Coronary artery (tissue), 2 donors: ENCODE measurements at regions not wholly inside any gene's neighbourhood (a gene's known extent, or its start where the extent isn't known, plus 50 kb on each side); places are given as distances from the start of the nearest gene placed in this dataset.

Experiments used
- DNase-seq: peaks from one replicate; pipeline ENCODE4 v3.0.0-alpha.2; 2017; ENCODE audit warnings: low spot score
- H3K27ac ChIP-seq, 2 donors: fragments of 200-600 bp; sonication (generic); one replicate each; pipeline ENCODE4 v1.5.1; 2016 to 2019
- H3K4me3 ChIP-seq: fragments of 200-600 bp; sonication (generic); 2 replicates; pipeline ENCODE4 v1.5.1; 2016; ENCODE audit warnings: mild to moderate bottlenecking, moderate library complexity
- CTCF ChIP-seq: fragments of 200-600 bp; sonication (generic); IDR thresholded peaks from one replicate; pipeline ENCODE4 v1.5.1; 2019; ENCODE audit warnings: antibody characterized with exemption

DNA sequence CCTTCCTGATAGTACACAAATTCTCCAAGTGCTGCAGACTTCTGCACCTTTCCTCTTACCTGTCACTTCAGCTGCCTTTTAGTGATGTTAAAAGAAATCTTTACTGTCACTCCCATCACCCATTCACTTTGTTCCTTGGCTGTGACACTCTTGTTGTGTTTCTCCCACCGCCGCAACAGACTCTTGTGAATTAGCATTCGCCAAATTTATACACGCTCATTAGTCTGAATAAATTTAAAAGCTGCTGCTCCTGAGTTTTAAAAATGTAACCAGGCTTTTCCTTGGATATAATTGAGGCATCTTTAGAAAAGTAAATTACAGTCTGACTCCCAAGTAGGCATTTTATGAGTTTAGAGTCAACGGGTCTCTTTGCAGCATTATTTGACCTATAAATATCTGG, 1197.9 kb downstream of the BCL11B start:
- H3K27ac ChIP-seq, result no peak overlapping the region
- no peak for TF ChIP-seq CTCF
- no peak for DNase-seq
- H3K4me3 ChIP-seq, result no peak overlapping the region

DNA sequence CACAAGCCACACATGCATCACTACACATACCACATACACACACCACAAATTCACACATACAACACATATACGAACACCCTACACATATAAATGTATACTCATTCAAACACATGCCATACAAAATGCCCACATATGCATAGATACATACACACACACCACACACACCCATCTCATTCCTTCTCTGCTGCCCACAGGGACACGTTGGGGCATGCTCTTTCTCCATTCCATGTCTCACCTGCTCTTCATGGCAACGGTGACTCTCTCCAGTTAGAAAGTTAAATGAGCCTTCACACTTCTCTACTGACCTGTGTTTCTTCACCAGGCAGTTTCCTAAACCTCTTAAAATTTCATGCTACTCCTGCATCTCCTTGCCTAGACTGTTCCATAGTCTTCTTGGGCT, 1194.8 kb downstream of the BCL11B start:
- TF ChIP-seq CTCF, result no peak
- H3K4me3 ChIP-seq, result no peak overlapping the region
- no peak for DNase-seq
- H3K27ac ChIP-seq, result no peak overlapping the region

DNA sequence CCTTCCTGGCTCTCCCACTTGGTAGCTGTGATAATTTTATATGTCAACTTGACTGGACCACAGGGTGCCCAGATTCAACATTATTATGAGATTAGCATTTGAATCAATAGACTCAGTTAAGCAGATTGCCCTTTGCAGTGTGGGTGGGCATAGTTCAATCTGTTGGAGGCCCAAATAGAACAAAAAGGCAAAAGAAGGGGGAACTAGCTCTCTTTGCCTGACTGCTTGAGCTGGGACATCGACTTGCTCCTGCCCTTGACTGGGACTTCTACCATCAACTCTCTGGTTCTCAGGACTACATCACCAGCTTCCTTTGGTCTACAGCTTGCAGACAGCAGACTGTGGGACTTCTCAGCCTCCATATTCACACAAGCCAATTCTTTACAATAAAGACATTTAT, 1189.2 kb downstream of the BCL11B start:
- no peak overlapping the region for H3K27ac ChIP-seq
- no peak for TF ChIP-seq CTCF
- no peak overlapping the region for H3K4me3 ChIP-seq
- DNase-seq, result no peak

DNA sequence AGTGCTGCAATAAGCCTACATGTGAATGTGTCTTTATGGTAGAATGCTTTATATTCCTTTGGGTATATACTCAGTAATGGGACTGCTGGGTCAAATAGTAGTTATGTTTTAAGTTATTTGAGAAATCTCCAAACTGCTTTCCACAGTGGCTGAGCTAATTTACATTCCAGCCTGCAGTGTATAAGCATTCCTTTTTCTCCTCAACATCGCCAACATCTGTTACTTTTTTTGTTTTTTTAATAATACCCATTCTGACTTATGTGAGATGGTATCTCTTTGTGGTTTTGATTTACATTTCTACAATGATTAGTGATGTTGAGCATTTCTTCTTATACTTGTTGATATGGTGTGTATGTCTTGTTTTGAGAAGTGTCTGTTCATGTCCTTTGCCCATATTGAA, 1186.2 kb downstream of the BCL11B start:
- Histone ChIP-seq H3K27ac (no peak overlapping the region), H3K4me3 (no peak overlapping the region)
- no peak for DNase-seq
- no peak for TF ChIP-seq CTCF

DNA sequence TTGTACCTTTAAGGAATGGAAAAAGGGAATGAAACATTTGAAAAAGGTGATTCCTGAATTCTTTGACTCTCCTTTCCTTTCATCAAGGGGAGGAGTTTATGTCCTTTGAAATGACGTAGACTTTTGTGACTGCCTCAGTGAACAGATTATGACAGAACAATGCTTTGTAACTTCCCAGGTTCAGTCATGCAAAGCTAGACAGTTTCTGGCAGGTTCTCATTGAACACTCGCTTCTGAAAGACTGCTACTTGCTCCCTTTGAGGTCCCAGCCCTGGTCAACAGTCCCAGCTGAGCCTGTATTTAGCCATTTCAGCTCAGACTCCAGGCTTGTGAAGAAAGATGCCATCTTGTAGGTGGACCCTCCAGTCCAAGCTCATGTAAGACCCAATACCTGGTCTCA, 1178.9 kb downstream of the BCL11B start:
- no peak for TF ChIP-seq CTCF
- no peak for DNase-seq

GRCh38 chr14:98099527-98099926, 1172.5 kb downstream of the BCL11B start:
- DNase-seq, result no peak
- Histone ChIP-seq H3K4me3 (no peak overlapping the region), H3K27ac (no peak overlapping the region)
- no peak for TF ChIP-seq CTCF

More for the DNA sequence above, 1178.9 kb downstream of the BCL11B start:
- Histone ChIP-seq H3K4me3 (no peak overlapping the region), H3K27ac (no peak overlapping the region)

GRCh38 chr14:98101323-98101722, 1170.7 kb downstream of the BCL11B start:
- no peak for DNase-seq
- no peak overlapping the region for H3K27ac ChIP-seq
- no peak for TF ChIP-seq CTCF
- no peak overlapping the region for H3K4me3 ChIP-seq
